ENCODE measurements at regions not wholly inside any gene's neighbourhood (a gene's known extent, or its start where the extent isn't known, plus 50 kb on each side); places are given as distances from the start of the nearest gene placed in this dataset.
"Not testable (repeated sequence)": the region's sequence is repeated elsewhere in the genome, so short reads cannot be mapped to it uniquely, and the experiment has no call there.

DNA sequence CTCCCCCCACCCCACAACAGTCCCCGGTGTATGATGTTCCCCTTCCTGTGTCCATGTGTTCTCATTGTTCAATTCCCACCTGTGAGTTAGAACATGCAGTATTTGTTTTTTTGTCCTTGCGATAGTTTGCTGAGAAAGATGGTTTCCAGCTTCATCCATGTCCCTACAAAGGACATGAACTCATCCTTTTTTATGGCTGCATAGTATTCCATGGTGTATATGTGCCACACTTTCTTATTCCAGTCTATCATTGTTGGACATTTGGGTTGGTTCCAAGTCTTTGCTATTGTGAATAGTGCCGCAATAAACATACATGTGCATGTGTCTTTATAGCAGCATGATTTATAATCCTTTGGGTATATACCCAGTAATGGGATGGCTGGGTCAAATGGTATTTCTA lies 74.4 kb upstream of the CTNNA1 start:
- ATAC-seq; H3K4me1 Mint-ChIP-seq (ENCODE audit: low read depth in 2 of 2); H3K27ac Mint-ChIP-seq; H3K9me3 Mint-ChIP-seq; DNase-seq (ENCODE audit: low spot score); H3K4me3 Mint-ChIP-seq: not testable (repeated sequence)
- H3K27me3 Mint-ChIP-seq: peaks cover 39 to 70% of the 10 kb centered on the region in 2 donors
- peaks cover 26% of the 10 kb centered on the region for H3K36me3 Mint-ChIP-seq

DNA sequence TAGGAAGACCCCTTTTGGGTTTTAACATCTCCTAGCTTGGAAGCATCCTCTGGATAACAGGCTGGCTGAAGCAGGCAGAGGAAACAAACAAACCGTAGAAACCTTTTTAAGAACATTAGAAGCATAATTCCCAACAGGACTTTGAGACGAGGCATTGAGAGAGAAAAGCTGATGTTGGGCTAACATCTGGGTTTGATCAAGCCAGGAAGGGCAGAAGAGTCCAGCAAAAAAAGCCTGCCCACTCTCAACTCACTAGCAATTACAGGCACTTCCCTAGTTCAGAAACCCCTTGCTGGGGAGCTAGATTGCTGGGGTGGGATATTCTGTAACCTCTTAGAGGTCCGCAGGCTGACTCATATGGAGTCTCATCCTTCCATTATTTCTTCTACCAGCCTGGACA lies 75.4 kb upstream of the CTNNA1 start:
- ATAC-seq (no peak), DNase-seq (ENCODE audit: low spot score) (no peak)
- Mint-ChIP-seq H3K27me3 (peaks cover 45 to 71% of the 10 kb centered on the region in 2 donors), H3K36me3 (peaks cover 19% of the 10 kb centered on the region), H3K4me1 (ENCODE audit: low read depth in 2 of 2) (no peaks in the 10 kb centered on the region), H3K9me3 (no peaks in the 10 kb centered on the region), H3K27ac (no peak overlapping the region), H3K4me3 (no peak overlapping the region)

DNA sequence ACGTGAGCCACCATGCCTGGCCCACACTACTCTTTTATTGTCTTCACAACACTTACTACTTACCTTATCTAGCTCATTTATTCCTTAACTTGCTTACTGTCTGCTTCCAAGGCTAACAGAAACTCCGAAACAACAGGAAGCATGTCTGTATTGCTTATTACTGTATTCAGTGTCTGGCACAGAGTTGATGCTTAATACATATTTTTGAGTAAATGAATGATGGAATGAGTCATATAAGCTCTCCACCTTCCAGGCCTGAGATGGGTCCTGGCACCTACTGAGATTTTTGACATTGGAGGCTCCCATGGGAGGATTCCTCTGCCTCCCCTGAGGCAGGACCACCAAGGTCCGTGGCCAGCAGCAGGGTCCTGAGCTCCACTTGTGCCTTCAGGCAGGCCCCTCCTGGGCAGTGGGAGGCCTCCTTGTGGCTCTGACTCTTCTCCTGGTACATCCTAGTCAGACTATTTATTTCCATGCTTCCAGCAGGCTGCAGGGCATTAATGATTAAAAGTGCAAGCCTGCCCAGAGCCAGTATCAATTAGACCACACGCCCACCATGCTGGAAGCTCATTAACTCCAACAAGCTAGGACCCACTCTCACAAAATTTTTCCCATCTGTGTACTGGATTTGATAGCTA lies 76.5 kb upstream of the CTNNA1 start:
- H3K27me3 Mint-ChIP-seq: peaks cover 41 to 69% of the 10 kb centered on the region in 2 donors
- peaks cover 17% of the 10 kb centered on the region for H3K36me3 Mint-ChIP-seq

DNA sequence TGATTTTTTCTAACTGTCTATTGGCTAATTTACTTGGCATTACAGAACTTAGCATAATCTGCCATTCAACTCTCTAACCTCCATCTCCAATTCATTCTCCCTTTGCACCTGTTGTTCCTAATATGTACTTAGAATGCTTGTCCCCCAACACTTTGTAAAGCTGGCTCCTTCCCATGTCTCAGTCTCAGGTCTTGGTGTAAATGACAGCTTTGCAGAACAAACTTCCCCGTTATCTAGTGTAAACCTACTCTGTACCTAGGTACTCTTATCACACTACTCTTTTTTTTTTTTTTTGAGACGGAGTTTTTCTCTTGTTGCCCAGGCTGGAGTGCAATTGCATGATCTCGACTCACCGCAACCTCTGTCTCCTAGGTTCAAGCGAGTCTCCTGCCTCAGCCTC lies 77.2 kb upstream of the CTNNA1 start:
- Mint-ChIP-seq H3K9me3 (no peaks in the 10 kb centered on the region), H3K4me3 (no peak overlapping the region), H3K36me3 (peaks cover 14% of the 10 kb centered on the region), H3K4me1 (ENCODE audit: low read depth in 2 of 2) (no peaks in the 10 kb centered on the region), H3K27me3 (peaks cover 38 to 62% of the 10 kb centered on the region in 2 donors), H3K27ac (no peak overlapping the region)
- no peak for ATAC-seq
- no peak for DNase-seq (ENCODE audit: low spot score)

More for the DNA sequence above, 76.5 kb upstream of the CTNNA1 start:
- ATAC-seq (no peak), DNase-seq (ENCODE audit: low spot score) (no peak)
- Mint-ChIP-seq H3K4me1 (ENCODE audit: low read depth in 2 of 2) (no peaks in the 10 kb centered on the region), H3K27ac (no peak overlapping the region), H3K4me3 (no peak overlapping the region), H3K9me3 (no peaks in the 10 kb centered on the region)

DNA sequence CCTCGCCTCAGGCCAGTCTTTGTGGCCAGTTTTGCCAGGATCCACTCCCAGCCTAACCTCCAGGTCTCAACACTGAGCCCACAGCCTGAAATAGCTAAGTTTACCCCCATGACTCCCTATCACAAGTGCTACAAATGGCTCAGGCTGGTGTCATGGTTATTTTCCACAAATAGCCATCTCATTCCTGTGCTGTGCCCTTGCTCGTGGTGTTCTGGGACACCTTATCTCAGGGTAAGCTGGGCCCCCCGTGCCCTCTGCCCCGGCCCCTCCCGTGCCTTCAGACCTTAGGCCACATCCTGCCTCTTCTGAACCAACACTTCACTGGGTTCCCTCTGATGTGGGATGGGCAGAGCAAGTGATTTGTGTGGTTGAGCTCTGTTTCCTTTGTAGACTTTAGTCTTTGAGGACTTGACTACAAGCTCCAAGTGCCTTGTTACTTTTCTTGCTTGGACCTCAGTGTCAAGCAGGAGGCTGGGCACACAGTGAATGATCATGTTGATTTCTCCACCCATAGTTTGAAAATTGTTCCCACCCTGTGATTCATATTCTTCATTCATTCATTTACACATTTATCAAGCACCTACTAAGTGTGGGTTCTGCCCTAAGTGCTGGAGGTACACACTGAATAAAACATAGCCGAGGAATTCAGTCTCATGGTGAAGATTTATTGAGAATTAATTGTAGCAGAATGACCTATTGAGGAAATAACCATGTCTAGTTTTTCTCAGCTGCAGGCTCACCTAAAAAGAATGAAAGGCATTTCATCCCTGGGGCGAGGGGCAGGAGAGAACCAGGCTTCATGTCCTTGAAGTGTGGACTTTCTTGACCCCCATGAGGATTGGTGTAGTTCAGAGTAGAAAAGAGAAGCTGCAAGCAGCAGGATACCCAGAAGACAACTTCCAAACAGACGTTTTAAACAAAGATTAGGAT lies 84.5 kb upstream of the CTNNA1 start:
- DNase-seq (ENCODE audit: low spot score): no peak
- H3K36me3 Mint-ChIP-seq: no peaks in the 10 kb centered on the region
- no peaks in the 10 kb centered on the region for H3K9me3 Mint-ChIP-seq

DNA sequence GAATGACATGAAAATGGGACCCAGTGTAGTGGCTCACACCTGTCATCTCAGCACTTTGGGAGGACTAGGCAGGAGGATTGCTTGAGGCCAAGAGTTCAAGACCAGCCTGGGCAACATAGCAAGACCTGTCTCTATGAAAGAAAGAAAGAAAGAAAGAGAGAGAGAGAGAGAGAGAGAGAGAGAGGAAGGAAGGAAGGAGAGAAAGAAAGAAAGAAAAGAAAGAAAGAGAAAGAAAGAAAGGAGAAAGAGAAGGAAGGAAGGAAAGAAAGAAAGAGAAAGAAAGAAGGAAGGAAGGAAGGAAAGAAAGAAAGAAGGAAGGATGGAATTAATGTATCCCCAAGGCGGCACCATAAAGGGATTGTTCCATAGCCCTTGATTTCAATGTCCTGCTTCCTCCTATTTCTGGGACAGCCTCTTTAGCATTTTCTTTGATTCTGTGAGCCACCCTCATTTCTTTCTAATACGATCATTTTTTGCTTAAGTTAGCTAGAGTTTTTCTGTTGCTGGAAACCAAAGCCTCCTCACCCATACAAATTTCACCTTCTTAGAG lies 85.4 kb upstream of the CTNNA1 start:
- H3K4me3 Mint-ChIP-seq; ATAC-seq; H3K9me3 Mint-ChIP-seq; H3K36me3 Mint-ChIP-seq; H3K27ac Mint-ChIP-seq; DNase-seq (ENCODE audit: low spot score): not testable (repeated sequence)
- Mint-ChIP-seq H3K4me1 (ENCODE audit: low read depth in 2 of 2) (peaks cover 39 to 47% of the 10 kb centered on the region in 2 donors), H3K27me3 (peaks cover 51 to 65% of the 10 kb centered on the region in 2 donors)

More for the DNA sequence above, 84.5 kb upstream of the CTNNA1 start:
- Mint-ChIP-seq H3K4me1 (ENCODE audit: low read depth in 2 of 2) (peaks cover 30 to 39% of the 10 kb centered on the region in 2 donors), H3K27ac (peak overlapping the region in 1 of 2 donors; percentile 52), H3K27me3 (peaks cover 53 to 65% of the 10 kb centered on the region in 2 donors), H3K4me3 (peak overlapping the region; percentile 9)
- ATAC-seq: peak; percentile 68 to 70

DNA sequence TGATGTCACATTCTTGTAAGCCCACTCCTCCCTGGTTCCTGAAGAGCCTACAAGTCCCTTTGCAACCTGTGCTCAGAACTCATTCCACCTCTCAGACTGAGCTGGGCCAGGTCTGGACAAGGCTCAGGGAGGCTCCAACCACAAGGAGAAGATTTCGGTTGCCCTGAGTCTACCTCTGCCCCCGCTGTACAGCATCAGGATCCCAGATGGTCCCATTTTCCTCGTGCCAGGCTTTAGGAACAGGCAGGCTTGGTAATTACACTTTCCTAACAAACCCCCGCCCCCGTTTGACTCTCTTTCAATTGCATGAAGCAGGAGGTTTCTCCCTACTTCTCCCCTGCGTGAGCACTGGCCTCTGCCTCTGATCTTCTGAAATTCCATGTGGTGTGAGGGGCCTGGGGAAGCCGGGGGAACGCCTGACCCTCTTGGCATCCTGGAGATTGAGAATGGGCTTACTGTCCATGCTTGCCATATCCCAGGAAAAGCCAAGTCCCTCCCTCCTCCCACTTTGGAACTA lies 86.9 kb upstream of the CTNNA1 start:
- H3K4me1 Mint-ChIP-seq (ENCODE audit: low read depth in 2 of 2): peaks cover 44 to 53% of the 10 kb centered on the region in 2 donors
- ATAC-seq (no peak), DNase-seq (ENCODE audit: low spot score) (no peak)
- no peak overlapping the region for H3K4me3 Mint-ChIP-seq
- no peaks in the 10 kb centered on the region for H3K9me3 Mint-ChIP-seq
- no peaks in the 10 kb centered on the region for H3K36me3 Mint-ChIP-seq
- no peak overlapping the region for H3K27ac Mint-ChIP-seq
- peaks cover 58 to 74% of the 10 kb centered on the region in 2 donors for H3K27me3 Mint-ChIP-seq

DNA sequence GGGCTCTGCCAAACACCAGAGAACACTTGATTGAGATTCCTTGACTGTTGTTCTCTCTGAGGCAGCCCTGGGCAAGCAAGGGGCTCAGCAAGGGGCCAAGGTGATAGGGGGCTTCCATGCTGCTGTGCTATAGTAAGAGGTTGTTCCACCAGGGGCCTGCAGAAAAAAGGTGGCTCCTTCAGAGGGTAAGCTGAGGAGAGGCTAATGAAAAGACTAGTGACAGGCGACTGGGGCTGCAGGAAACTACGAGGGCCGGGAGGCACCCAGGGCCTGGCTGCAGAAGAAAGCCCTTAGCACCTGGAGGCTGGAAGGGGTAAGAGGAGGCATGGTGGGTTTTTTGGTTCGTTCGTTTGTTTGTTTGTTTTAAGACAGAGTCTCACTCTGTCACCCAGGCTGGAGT lies 88.0 kb upstream of the CTNNA1 start:
- Mint-ChIP-seq H3K9me3 (no peaks in the 10 kb centered on the region), H3K4me3 (no peak overlapping the region), H3K27ac (no peak overlapping the region), H3K4me1 (ENCODE audit: low read depth in 2 of 2) (peaks cover 45 to 53% of the 10 kb centered on the region in 2 donors), H3K27me3 (peaks cover 66 to 80% of the 10 kb centered on the region in 2 donors), H3K36me3 (no peaks in the 10 kb centered on the region)
- DNase-seq (ENCODE audit: low spot score) (no peak), ATAC-seq (no peak)

DNA sequence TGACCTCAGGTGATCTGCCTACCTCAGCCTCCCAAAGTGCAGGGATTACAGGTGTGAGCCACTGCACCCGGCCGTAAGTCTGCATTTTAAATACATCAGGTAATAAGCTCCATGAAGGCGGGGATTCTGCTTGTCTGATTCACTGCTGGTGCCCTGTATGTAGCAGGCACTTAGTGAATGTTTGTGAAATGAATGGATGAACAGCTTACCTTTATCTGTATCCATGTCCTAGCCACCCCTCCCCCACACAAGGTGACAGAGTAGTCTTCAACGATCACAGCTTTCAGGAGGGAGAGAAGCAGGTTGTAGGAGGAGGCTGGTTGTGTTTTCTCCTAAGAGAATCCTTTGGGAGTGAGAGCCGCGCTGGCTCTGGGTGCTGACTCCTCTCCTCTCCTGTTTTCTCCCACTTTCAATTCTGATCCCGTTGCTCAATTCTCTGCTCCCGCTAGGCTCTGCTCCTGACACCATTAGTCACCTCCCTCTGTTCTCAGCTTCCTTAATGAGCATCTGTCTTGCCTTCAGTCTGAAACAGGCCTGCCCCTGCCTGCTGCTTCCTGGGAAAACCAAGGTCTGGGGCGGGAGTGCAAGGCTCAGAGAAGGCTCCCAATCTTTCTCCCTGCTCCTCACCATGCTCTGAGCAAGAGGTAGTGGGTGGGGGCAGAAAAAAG lies 88.8 kb upstream of the CTNNA1 start:
- ATAC-seq (no peak), DNase-seq (ENCODE audit: low spot score) (no peak)
- H3K27me3 Mint-ChIP-seq: peaks cover 65 to 80% of the 10 kb centered on the region in 2 donors
- no peaks in the 10 kb centered on the region for H3K9me3 Mint-ChIP-seq
- no peaks in the 10 kb centered on the region for H3K36me3 Mint-ChIP-seq
- H3K27ac Mint-ChIP-seq: no peak overlapping the region
- peaks cover 41 to 47% of the 10 kb centered on the region in 2 donors for H3K4me1 Mint-ChIP-seq (ENCODE audit: low read depth in 2 of 2)
- H3K4me3 Mint-ChIP-seq: peak overlapping the region; percentile 8

DNA sequence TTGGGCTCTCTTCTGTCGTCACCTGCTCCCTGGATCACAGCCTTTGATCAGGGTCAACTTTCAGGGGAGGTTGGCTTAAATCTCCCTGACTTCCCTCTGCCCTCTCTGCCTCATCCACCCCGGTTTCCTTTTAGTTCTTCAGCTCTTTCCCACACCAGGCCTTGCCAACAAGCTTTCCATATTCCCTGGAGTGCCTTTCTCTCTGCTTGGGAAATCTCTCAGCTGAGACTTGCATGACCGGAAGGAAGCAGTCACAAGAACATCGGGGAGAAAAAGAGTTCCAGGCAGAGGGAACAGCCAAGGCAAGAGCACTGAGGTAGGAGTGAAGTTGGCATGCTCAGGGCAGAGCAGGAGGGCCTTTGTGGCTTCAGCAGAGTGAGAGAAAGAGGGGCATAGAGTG lies 88.4 kb upstream of the HSPA9 start:
- no peak overlapping the region for H3K27ac Mint-ChIP-seq
- no peaks in the 10 kb centered on the region for H3K9me3 Mint-ChIP-seq
- ATAC-seq: no peak
- H3K27me3 Mint-ChIP-seq: peaks cover 61 to 77% of the 10 kb centered on the region in 2 donors
- H3K4me1 Mint-ChIP-seq (ENCODE audit: low read depth in 2 of 2): peaks cover 32 to 38% of the 10 kb centered on the region in 2 donors
- no peak for DNase-seq (ENCODE audit: low spot score)
- H3K36me3 Mint-ChIP-seq: no peaks in the 10 kb centered on the region
- H3K4me3 Mint-ChIP-seq: peak overlapping the region; percentile 3

DNA sequence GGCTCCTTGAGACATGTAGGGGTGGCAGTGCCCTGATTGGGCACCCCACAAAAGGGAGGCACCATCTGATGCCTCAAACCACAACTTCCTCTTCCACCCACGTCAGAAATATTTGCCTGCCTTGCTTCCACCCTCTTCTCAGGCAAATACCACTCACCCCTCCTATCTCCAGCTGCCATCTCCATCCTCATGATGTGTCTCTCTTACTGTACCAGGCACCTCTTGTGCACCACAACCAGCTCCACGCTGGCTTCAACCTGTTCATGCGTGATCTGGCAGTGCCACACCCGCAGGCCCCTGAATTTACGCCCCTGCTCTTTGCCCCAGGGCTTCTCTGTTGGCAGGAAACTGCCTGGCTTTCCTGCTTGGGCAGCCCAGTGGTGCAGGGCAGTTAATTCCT lies 87.8 kb upstream of the HSPA9 start:
- peaks cover 29 to 33% of the 10 kb centered on the region in 2 donors for H3K4me1 Mint-ChIP-seq (ENCODE audit: low read depth in 2 of 2)
- H3K4me3 Mint-ChIP-seq: peak overlapping the region; percentile 14
- no peak overlapping the region for H3K27ac Mint-ChIP-seq
- ATAC-seq: peak in 1 of 2 donors; percentile 41
- H3K27me3 Mint-ChIP-seq: peaks cover 61 to 78% of the 10 kb centered on the region in 2 donors
- H3K9me3 Mint-ChIP-seq: no peaks in the 10 kb centered on the region
- no peak for DNase-seq (ENCODE audit: low spot score)
- no peaks in the 10 kb centered on the region for H3K36me3 Mint-ChIP-seq

DNA sequence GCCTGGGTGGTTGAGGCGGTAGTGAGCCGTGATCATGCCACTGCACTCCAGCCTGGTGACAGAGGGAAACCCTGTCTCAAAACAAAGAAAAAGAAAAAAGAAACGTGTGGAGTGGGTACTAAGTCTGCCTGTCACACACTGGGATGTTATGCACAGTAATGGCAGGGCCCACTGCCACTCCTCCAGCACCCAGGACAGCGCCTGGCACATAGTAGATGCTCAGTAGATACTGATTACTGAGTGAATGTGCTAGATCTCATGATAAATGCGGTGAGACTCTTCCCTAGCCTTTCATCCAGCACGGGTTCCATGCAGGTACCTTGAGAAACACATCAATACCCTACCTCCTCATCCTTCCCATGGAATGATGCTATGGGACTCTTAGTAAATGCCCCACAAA lies 87.4 kb upstream of the HSPA9 start:
- H3K36me3 Mint-ChIP-seq: no peaks in the 10 kb centered on the region
- H3K9me3 Mint-ChIP-seq: no peaks in the 10 kb centered on the region
- H3K4me3 Mint-ChIP-seq: peak overlapping the region; percentile 14
- DNase-seq (ENCODE audit: low spot score) (no peak), ATAC-seq (no peak)
- no peak overlapping the region for H3K27ac Mint-ChIP-seq
- peaks cover 57 to 76% of the 10 kb centered on the region in 2 donors for H3K27me3 Mint-ChIP-seq
- peaks cover 25 to 28% of the 10 kb centered on the region in 2 donors for H3K4me1 Mint-ChIP-seq (ENCODE audit: low read depth in 2 of 2)

DNA sequence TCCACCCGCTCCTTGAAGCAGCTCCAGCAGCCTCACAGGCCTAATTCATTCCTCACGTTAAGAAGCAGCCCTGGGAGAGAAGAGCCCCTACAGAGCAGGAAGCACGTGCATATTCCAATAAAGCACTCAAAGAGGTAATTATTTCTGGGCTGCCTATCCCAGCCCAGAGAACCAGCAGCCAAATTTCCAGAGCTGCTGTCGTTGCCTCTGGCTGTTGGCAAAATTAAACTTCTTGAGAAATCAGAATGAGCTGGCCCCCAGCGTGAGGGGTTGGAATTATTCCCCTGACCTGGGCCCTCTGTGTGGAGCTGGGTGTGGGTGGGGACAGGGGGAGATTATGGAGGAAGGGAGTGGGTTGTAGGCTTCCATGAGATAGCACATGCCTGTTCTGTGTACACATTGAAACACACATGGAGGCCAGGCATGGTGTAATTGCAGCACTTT lies 86.8 kb upstream of the HSPA9 start:
- no peaks in the 10 kb centered on the region for H3K9me3 Mint-ChIP-seq
- DNase-seq (ENCODE audit: low spot score): no peak
- peaks cover 62 to 78% of the 10 kb centered on the region in 2 donors for H3K27me3 Mint-ChIP-seq
- no peak overlapping the region for H3K4me3 Mint-ChIP-seq
- ATAC-seq: no peak
- no peaks in the 10 kb centered on the region for H3K36me3 Mint-ChIP-seq
- H3K4me1 Mint-ChIP-seq (ENCODE audit: low read depth in 2 of 2): peaks cover 24 to 31% of the 10 kb centered on the region in 2 donors
- no peak overlapping the region for H3K27ac Mint-ChIP-seq
